ENCODE measurements at regions not wholly inside any gene's neighbourhood (a gene's known extent, or its start where the extent isn't known, plus 50 kb on each side); places are given as distances from the start of the nearest gene placed in this dataset.

DNA sequence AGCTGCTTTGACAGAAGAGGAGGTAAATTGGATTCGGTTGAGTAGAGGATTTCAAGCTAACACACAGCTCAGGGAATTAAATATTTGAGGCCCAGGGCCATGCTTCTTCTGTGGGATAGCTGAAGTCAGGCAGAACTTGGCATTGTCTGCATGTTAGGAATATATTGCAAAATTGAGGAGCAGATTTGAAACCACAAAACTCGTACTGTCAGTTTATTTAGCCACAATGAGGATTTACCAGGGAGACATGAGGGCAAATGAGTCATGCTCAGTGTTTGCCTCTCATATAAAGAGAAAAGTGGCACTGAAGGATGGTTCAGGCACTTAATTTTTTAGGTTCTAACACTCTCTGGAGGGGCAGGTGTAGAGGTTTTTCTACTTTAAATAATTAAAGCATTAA, 83.0 kb upstream of the PRLR start:
- Histone ChIP-seq H3K27me3 (ENCODE audit: control insufficient read depth, insufficient read depth, low read length) (no peaks in the 10 kb centered on the region), H3K27ac (ENCODE audit: low read length) (no peak overlapping the region), H3K4me3 (ENCODE audit: low read length) (no peak overlapping the region), H3K36me3 (ENCODE audit: control insufficient read depth, insufficient read depth, low read length) (no peaks in the 10 kb centered on the region), H3K4me1 (ENCODE audit: control insufficient read depth, insufficient read depth, low read length) (no peaks in the 10 kb centered on the region), H3K9me3 (ENCODE audit: control insufficient read depth, insufficient read depth, low read length) (no peaks in the 10 kb centered on the region)
- DNase-seq (no peak), ATAC-seq (no peak)
- peaks cover 3 to 5% of the 10 kb centered on the region in 2 donors for H3K9me3 Mint-ChIP-seq
- no peaks in the 10 kb centered on the region for H3K36me3 Mint-ChIP-seq
- WGBS (ENCODE audit: insufficient coverage) = 36% methylated on average over 2 of the region's 2 CpGs
- H3K27ac Mint-ChIP-seq = no peak overlapping the region
- H3K27me3 Mint-ChIP-seq (ENCODE audit: low read depth in 2 of 2) = no peaks in the 10 kb centered on the region
- H3K4me1 Mint-ChIP-seq = no peaks in the 10 kb centered on the region
- TF ChIP-seq, protein P1, sequence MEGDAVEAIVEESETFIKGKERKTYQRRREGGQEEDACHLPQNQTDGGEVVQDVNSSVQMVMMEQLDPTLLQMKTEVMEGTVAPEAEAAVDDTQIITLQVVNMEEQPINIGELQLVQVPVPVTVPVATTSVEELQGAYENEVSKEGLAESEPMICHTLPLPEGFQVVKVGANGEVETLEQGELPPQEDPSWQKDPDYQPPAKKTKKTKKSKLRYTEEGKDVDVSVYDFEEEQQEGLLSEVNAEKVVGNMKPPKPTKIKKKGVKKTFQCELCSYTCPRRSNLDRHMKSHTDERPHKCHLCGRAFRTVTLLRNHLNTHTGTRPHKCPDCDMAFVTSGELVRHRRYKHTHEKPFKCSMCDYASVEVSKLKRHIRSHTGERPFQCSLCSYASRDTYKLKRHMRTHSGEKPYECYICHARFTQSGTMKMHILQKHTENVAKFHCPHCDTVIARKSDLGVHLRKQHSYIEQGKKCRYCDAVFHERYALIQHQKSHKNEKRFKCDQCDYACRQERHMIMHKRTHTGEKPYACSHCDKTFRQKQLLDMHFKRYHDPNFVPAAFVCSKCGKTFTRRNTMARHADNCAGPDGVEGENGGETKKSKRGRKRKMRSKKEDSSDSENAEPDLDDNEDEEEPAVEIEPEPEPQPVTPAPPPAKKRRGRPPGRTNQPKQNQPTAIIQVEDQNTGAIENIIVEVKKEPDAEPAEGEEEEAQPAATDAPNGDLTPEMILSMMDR (IDR thresholded peaks at IDR 0.05) = no peak
- intact Hi-C loops (cut with micrococcal nuclease) = no loop called here
- H3K4me3 Mint-ChIP-seq = no peak overlapping the region

DNA sequence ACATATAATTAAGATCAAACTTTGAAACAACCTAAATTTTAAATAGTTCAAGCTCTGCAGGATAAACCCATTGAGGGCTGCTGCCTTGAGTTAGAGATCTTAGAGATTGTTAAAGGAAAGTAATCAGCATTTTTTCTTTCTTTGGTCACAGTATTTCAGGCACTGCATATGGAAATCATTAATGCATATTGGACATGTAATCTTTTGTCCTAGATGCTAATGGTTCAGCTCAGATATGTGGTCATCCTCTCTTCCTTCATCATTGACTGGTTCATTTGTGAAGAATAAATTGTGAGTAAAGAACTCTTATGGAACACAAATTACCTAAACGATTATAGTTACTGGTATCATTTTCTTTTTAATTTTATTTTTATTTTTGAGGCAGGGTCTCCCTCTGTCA, 82.0 kb upstream of the PRLR start:
- Histone ChIP-seq H3K27me3 (ENCODE audit: control insufficient read depth, insufficient read depth, low read length) (no peaks in the 10 kb centered on the region), H3K36me3 (ENCODE audit: control insufficient read depth, insufficient read depth, low read length) (no peaks in the 10 kb centered on the region), H3K4me3 (ENCODE audit: low read length) (no peak overlapping the region), H3K4me1 (ENCODE audit: control insufficient read depth, insufficient read depth, low read length) (no peaks in the 10 kb centered on the region), H3K27ac (ENCODE audit: low read length) (no peak overlapping the region), H3K9me3 (ENCODE audit: control insufficient read depth, insufficient read depth, low read length) (no peaks in the 10 kb centered on the region)
- DNase-seq (no peak), ATAC-seq (no peak)
- H3K27me3 Mint-ChIP-seq (ENCODE audit: low read depth in 2 of 2) = no peaks in the 10 kb centered on the region
- 100% methylated on average over 1 of the region's 1 CpG for WGBS (ENCODE audit: insufficient coverage)
- H3K4me1 Mint-ChIP-seq = no peaks in the 10 kb centered on the region
- TF ChIP-seq, protein P1 (IDR thresholded peaks at IDR 0.05) = no peak
- intact Hi-C loops (cut with micrococcal nuclease) = no loop called here
- no peak overlapping the region for H3K4me3 Mint-ChIP-seq
- H3K36me3 Mint-ChIP-seq = no peaks in the 10 kb centered on the region
- H3K9me3 Mint-ChIP-seq = peaks cover 0 to 3% of the 10 kb centered on the region in 2 donors
- no peak overlapping the region for H3K27ac Mint-ChIP-seq

- DNase-seq (no peak), ATAC-seq (no peak)
- intact Hi-C loops (cut with micrococcal nuclease) = no loop called here
- Mint-ChIP-seq H3K9me3 (peaks cover 2 to 3% of the 10 kb centered on the region in 2 donors), H3K27ac (no peak overlapping the region), H3K4me1 (no peaks in the 10 kb centered on the region), H3K36me3 (no peaks in the 10 kb centered on the region), H3K4me3 (no peak overlapping the region), H3K27me3 (ENCODE audit: low read depth in 2 of 2) (no peaks in the 10 kb centered on the region)
- Histone ChIP-seq H3K27me3 (ENCODE audit: control insufficient read depth, insufficient read depth, low read length) (no peaks in the 10 kb centered on the region), H3K4me1 (ENCODE audit: control insufficient read depth, insufficient read depth, low read length) (no peaks in the 10 kb centered on the region), H3K36me3 (ENCODE audit: control insufficient read depth, insufficient read depth, low read length) (no peaks in the 10 kb centered on the region), H3K9me3 (ENCODE audit: control insufficient read depth, insufficient read depth, low read length) (no peaks in the 10 kb centered on the region), H3K27ac (ENCODE audit: low read length) (no peak overlapping the region), H3K4me3 (ENCODE audit: low read length) (no peak overlapping the region)
- TF ChIP-seq, protein P1 (IDR thresholded peaks at IDR 0.05) = no peak
- 91% methylated on average over 4 of the region's 7 CpGs for WGBS (ENCODE audit: insufficient coverage)
These were observed 79.3 kb upstream of the PRLR start for GRCh38 chr5:35309365-35310130.

DNA sequence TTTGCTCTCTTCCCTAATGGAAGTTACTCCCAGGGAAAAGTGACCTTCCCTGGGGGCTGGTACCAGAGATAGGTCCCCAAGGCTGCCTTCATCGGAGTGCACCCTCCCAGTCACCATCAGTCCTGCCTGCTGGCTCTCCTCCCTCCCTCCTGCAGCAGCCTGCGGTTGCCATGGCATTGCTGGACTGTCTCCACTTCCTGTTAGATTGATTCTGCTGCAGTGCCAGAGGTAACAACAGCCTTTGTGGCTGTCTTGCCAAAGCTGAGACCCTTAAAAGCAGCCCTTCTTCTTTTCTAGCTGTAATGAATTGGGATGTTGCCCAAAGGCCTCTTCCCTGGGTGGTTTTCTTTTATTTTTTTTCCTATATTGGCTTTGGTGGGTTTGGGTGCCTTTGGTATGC, 78.1 kb upstream of the PRLR start:
- WGBS (ENCODE audit: insufficient coverage) = 40% methylated on average over 2 of the region's 2 CpGs

More for the DNA sequence above, 78.1 kb upstream of the PRLR start:
- Mint-ChIP-seq H3K4me3 (no peak overlapping the region), H3K9me3 (peaks cover 2 to 3% of the 10 kb centered on the region in 2 donors), H3K27ac (no peak overlapping the region), H3K4me1 (no peaks in the 10 kb centered on the region), H3K27me3 (ENCODE audit: low read depth in 2 of 2) (no peaks in the 10 kb centered on the region), H3K36me3 (no peaks in the 10 kb centered on the region)
- no peak for ATAC-seq
- no peaks in the 10 kb centered on the region for H3K4me1 ChIP-seq (ENCODE audit: control insufficient read depth, insufficient read depth, low read length)
- TF ChIP-seq, protein P1 (IDR thresholded peaks at IDR 0.05) = no peak
- no peaks in the 10 kb centered on the region for H3K27me3 ChIP-seq (ENCODE audit: control insufficient read depth, insufficient read depth, low read length)
- DNase-seq = no peak
- intact Hi-C loops (cut with micrococcal nuclease) = no loop called here
- H3K9me3 ChIP-seq (ENCODE audit: control insufficient read depth, insufficient read depth, low read length) = no peaks in the 10 kb centered on the region
- no peak overlapping the region for H3K4me3 ChIP-seq (ENCODE audit: low read length)
- no peaks in the 10 kb centered on the region for H3K36me3 ChIP-seq (ENCODE audit: control insufficient read depth, insufficient read depth, low read length)
- no peak overlapping the region for H3K27ac ChIP-seq (ENCODE audit: low read length)

Data from natural killer cell (primary cell).